AG04449 (cell line): ENCODE measurements at regions not wholly inside any gene's neighbourhood (a gene's known extent, or its start where the extent isn't known, plus 50 kb on each side); places are given as distances from the start of the nearest gene placed in this dataset.
"Not testable (repeated sequence)": the region's sequence is repeated elsewhere in the genome, so short reads cannot be mapped to it uniquely, and the experiment has no call there.

Experiments used
- CTCF ChIA-PET: fragments of 350-600 bp; formaldehyde crosslinking; extraction: SDS; loops from one replicate; lab custom pipeline; 2021; ENCODE audit warnings: antibody characterized with exemption; lab: Yijun Ruan, JAX
- POLR2A ChIA-PET: fragments of 400-600, 350-600 bp; formaldehyde crosslinking; extraction: SDS; loops from one replicate; lab custom pipeline; 2020; ENCODE audit warnings: antibody characterized with exemption, inconsistent platforms; lab: Yijun Ruan, JAX
- DNase-seq: peaks from one replicate; pipeline ENCODE4 v3.0.0-alpha.2; 2010; ENCODE audit warnings: low read depth, low spot score
- H3K4me3 ChIP-seq: 2 replicates; pipeline ENCODE4 v1.5.1; 2011; ENCODE audit warnings: low read depth, mild to moderate bottlenecking, control low read depth, low read length

DNA sequence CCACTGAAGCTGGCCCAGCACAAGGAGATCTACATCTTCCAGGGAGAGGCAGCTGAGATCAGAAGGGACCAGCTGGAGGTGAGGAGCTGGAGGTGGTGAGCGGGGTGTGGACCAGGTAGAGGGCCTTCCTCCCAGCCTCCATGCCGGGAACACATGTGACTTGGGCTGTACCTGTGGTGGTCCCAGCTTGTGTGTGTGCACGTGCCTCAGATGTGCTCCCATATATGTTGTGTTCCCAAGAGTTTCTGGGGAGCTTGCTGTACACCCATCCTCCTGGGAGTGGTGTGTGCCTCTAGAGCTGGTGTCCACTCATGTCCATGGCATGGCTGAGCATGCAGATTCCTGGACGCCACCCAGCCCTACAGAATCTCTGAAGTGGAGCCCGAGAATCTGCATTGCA is 183.7 kb upstream of the AKAP13 start:
- CTCF ChIA-PET, POLR2A ChIA-PET, DNase-seq, H3K4me3 ChIP-seq: not testable (repeated sequence)

DNA sequence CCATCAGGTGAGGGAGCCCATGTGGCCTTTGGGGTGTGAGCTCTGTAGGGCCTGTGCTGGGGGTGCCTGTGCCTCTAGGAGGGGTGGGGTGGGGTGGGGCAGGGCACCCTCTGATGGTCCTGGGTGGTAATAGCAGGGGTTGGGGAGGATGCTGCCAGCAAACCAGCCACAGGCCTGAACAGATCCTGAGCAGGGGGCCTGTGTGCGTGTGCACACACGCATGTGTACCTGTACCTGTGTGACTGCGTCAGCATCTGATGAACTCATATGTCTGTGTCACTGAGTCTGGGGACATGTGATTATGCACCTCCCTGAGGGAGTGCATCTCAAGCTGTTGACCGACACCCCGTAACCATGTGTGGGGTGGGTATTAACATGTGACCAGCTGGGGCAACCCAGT is 182.8 kb upstream of the AKAP13 start:
- DNase-seq, CTCF ChIA-PET, POLR2A ChIA-PET, H3K4me3 ChIP-seq: not testable (repeated sequence)

GRCh38 chr15:85198432-85198831 is 182.0 kb upstream of the AKAP13 start:
- DNase-seq, CTCF ChIA-PET, POLR2A ChIA-PET, H3K4me3 ChIP-seq: not testable (repeated sequence)

- POLR2A ChIA-PET: not testable (repeated sequence)
These were observed 180.2 kb upstream of the AKAP13 start for GRCh38 chr15:85200215-85200614.

DNA sequence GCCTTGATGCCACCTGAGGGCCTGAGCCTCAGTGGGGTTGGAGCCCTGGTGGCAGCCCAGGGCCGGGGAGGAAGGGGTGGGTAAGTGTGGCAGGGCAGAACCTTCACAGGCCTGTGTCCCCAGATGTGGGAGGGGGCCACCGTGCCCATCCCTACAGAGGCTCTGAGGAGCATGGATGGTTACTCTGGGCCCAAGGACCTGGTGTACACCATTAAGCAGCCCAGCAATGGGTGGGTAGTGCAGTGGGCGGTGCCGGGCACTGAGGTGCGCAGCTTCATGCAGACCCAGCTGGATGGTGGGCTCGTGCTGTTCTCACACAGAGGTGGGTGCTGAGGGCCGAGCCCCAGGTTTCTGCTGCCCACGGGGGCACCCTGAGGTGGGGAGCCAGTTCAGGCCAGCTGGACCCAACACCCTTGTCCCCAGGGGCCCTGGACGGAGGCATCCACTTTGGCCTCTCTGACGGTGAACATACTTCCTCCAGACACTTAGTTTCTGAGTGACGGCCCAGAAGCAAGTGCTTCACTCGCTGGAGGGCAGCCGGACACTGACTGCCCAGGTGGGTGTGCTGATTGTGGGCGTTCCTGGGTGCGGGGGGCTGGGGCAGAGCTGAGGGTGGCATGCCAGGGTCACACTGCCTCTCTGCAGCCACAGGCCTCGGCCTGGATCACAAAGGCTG is 179.1 kb upstream of the AKAP13 start:
- CTCF ChIA-PET, H3K4me3 ChIP-seq, POLR2A ChIA-PET, DNase-seq: not testable (repeated sequence)

More at GRCh38 chr15:85200215-85200614, 180.2 kb upstream of the AKAP13 start:
- CTCF ChIA-PET, H3K4me3 ChIP-seq, DNase-seq: not testable (repeated sequence)

DNA sequence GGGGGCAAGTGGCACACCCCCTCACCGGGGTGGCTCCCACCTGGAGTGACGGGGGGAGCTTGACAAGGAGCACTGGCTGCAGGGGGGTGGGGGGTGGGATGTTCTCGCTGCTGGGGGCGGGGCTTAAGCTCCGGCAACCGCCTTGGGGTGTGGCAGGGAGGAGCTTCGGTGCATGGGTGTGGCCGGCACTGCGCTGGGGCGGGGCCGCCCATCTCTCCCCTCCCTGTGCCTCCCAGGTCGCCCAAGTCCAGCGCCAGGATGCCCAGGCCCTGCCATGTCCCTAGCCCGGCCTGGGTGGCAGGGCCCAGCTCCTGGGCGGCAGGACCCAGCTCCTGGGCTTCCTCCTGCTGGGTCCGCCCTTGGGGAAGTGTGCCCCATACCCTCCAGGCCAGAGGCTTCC is 175.9 kb upstream of the AKAP13 start:
- POLR2A ChIA-PET, CTCF ChIA-PET, H3K4me3 ChIP-seq, DNase-seq: not testable (repeated sequence)

DNA sequence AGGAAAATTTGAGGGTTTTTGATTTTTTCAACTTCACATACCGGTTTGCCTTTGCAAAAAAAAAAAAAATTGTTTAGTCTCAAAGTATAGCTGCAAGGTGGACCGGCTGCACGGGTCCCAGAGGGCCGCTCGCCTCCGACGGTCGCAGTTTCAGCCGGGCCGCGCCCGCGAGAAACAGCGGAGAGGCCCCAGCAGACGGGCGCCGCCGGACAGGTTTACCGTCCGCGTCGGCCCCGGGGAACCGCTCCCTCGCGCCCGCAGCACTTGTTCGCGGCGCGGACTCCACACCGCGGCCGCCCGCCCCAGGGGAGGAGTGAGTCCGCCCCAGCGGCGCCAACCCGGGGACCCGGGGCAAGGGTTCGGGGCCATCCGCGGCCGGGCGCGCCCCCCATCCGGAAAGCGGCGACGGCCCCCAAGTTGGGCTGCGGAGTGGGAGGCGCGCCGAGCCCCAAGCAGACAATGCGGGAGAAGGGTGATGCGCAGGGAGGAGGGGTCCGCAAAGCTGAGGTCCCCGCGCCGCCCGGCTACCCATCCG is 146.5 kb upstream of the AKAP13 start:
- CTCF ChIA-PET, POLR2A ChIA-PET, DNase-seq: not testable (repeated sequence)
- peak overlapping the region; percentile 33; the same call in 1 of the 2 replicates for H3K4me3 ChIP-seq

GRCh38 chr15:85234450-85235196 is 145.8 kb upstream of the AKAP13 start:
- POLR2A ChIA-PET, CTCF ChIA-PET, H3K4me3 ChIP-seq, DNase-seq: not testable (repeated sequence)

GRCh38 chr15:85244056-85244455 is 136.3 kb upstream of the AKAP13 start:
- DNase-seq, POLR2A ChIA-PET, H3K4me3 ChIP-seq: not testable (repeated sequence)
- CTCF ChIA-PET: interaction anchor here (0.7 kb wide), 1 partner anchor 228 kb away, joined by 3 read pairs; no protein-coding TSS in a partner anchor

DNA sequence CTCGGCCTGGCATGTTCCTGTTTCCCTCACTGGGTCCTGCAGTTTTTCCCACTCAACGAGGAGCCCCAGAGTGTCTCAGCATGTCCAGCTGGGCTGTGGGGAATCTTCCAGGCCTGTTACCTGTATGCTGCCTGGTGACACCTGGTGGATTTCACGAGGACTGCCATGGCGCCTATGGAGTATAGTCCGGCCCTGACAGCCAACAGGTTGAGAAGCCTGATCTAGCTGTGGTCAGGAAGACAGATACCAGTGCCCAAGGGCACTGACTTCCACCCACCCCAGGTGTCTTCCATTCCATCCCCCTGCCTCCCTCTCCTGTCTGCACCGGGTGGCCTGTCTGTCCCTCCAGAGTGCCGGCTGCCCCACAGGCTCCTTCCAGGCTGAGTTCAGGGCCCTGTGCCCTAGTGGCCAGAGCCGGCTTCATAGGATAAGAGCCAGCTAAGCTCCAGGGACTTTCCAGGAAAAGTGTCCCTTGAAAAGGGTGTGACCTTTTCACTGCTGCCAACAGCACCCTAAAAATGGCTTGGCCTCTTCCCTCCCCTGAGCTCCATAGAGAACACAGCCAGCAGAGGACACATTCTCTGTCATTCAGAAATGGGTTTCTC is 129.4 kb upstream of the AKAP13 start:
- DNase-seq, POLR2A ChIA-PET, H3K4me3 ChIP-seq, CTCF ChIA-PET: not testable (repeated sequence)

- H3K4me3 ChIP-seq, CTCF ChIA-PET, DNase-seq, POLR2A ChIA-PET: not testable (repeated sequence)
These were observed 127.0 kb upstream of the AKAP13 start for GRCh38 chr15:85253196-85253915.

- DNase-seq, CTCF ChIA-PET, H3K4me3 ChIP-seq, POLR2A ChIA-PET: not testable (repeated sequence)
These were observed 125.4 kb upstream of the AKAP13 start for GRCh38 chr15:85254961-85255360.

GRCh38 chr15:85255502-85255901 is 124.9 kb upstream of the AKAP13 start:
- POLR2A ChIA-PET, DNase-seq, H3K4me3 ChIP-seq, CTCF ChIA-PET: not testable (repeated sequence)

DNA sequence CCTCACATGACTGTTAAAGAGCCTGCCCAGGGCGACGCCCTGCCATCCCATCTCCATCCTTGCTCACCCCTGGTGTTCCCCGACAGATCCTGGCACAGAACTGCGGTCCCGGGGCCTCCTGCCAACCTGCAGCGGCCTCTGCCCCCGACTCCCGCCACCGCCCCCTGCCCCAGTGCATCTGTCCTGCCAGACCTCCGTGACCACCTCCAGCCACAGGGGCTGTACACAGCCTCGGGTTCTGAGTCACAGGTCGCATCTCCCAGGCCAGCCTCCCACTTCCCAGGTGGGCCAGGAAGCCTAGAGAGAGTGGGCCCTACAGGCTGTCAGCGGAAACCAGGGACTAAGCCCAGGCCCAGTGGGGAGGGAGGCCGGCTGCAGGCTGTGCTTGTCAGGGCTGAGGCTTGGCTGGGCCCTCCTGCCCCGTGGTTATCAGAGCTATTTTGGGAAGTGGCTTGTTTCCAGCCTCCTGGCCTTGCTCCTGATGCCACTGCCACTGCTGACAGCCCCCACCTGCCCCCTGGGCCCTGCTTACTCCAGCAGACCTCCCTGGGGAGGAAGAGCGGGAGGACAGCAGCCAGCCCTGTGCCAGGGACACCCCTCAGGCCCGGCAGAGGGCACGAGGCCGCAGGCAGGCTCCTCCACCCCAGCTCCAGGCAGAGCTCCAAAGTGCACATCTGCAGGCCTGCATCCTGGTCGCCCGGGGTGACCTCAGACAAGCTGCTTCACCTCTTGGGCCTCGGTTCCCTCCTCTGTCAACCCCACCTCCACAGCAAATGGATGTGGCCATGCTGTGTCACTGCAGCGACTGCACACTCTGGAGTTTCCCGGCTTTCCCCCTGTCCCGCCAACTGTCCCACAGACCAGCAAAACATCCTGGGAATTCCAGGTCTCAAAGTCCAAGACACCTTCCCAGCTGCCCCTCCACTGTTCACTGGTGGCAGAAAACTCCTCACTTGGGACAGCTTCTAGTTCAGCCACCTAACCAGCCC is 124.1 kb upstream of the AKAP13 start:
- H3K4me3 ChIP-seq, POLR2A ChIA-PET, DNase-seq, CTCF ChIA-PET: not testable (repeated sequence)

DNA sequence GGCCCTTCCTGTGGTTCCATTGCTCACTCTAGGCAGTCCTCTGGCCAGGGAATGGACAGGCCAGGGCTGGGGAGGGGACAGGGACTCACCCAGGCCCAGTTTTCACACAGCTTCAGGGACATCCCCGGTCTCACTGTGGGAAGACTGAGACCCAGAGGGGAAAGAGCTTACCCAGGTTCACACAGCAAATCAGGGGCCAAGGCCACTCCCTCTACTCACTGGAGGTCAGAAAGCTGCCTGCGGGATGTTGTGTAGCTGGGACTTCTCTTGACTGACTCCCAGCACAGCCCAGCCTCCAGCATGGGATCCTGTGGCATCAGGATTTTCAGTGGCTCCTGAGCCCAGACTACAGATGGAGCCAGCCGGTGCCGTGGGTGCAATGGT is 122.3 kb upstream of the AKAP13 start:
- H3K4me3 ChIP-seq, POLR2A ChIA-PET, DNase-seq, CTCF ChIA-PET: not testable (repeated sequence)
